HepG2 (cell line): ENCODE measurements at regions not wholly inside any gene's neighbourhood (a gene's known extent, or its start where the extent isn't known, plus 50 kb on each side); places are given as distances from the start of the nearest gene placed in this dataset.

ENCODE experiments used
- ATAC-seq: fragments of 200-7000 bp; cut with Tn5 transposase; 3 replicates; pipeline ENCODE4 v1.9.1; 2020; ENCODE audit warnings: mild to moderate bottlenecking, moderate library complexity
- BruUV-seq: library from RNA; stranded (reverse); fragments of 400-500 nt; replicated peaks from 2 replicates; lab custom pipeline; 2021; lab: Mats Ljungman, UMichigan
- CTCF ChIA-PET: fragments of 300-600 bp; formaldehyde crosslinking; extraction: SDS; loops from one replicate; lab custom pipeline; 2021; ENCODE audit warnings: low total read pairs, inconsistent platforms, low intra/inter-chr PET ratio; lab: Yijun Ruan, JAX
- POLR2A ChIA-PET: fragments of 350-600 bp; sonication (Branson Sonifier 250); formaldehyde crosslinking; loops from one replicate; lab custom pipeline; 2020; ENCODE audit warnings: antibody characterized with exemption, inconsistent platforms; lab: Yijun Ruan, JAX
- DNase-seq: peaks from one replicate; pipeline ENCODE4 v3.0.0-alpha.2; 2015; ENCODE audit warnings: low spot score
- FAIRE-seq: peaks from 3 replicates; lab custom pipeline; 2011; peaks lifted over from hg19 to GRCh38; lab: Jason Lieb, UNC
- H2AFZ ChIP-seq: one replicate; pipeline ENCODE4 v1.6.1; 2011; ENCODE audit warnings: low read length, inconsistent platforms
- H3K27ac ChIP-seq: fragments of 300-600 bp; 3 replicates; pipeline ENCODE4 v1.8.0; 2011; ENCODE audit warnings: mixed run types, mild to moderate bottlenecking, mixed read lengths, low read length, inconsistent platforms; ENCODE audit not compliant: insufficient read depth; ENCODE audit errors: extremely low read length
- H3K27me3 ChIP-seq, 2 experiments: fragments of 200-600 bp in 1 of 2; 2 replicates in 1 of 2; 3 replicates in 1 of 2; pipeline versions ENCODE4 v1.6.0 to v1.8.0; 2011; ENCODE audit warnings: low read length in 2 of 2, mild to moderate bottlenecking in 2 of 2, moderate library complexity in 2 of 2, inconsistent platforms in 1 of 2; ENCODE audit not compliant: insufficient read depth in 2 of 2, control insufficient read depth in 1 of 2
- H3K36me3 ChIP-seq, 2 experiments: fragments of 200-600 bp in 1 of 2; replicated peaks in 1 of 2; 2 replicates in 1 of 2; 3 replicates in 1 of 2; pipeline versions ENCODE4 v1.5.1 to v1.8.0; 2011; ENCODE audit warnings: low read length in 2 of 2, inconsistent platforms in 1 of 2; ENCODE audit not compliant: insufficient read depth in 2 of 2, control insufficient read depth in 1 of 2
- H3K4me1 ChIP-seq: 2 replicates; pipeline ENCODE4 v1.5.1; 2012; ENCODE audit warnings: low read length, inconsistent platforms; ENCODE audit not compliant: insufficient read depth
- H3K4me2 ChIP-seq: 2 replicates; pipeline ENCODE4 v1.6.0; 2011; ENCODE audit warnings: low read depth, low read length, inconsistent platforms
- H3K4me3 ChIP-seq, 3 experiments: fragments of 200-600 bp in 1 of 3; sonication (generic), shearing (Covaris generic) in 1 of 3; replicated peaks in 1 of 3; 2 replicates each; pipeline ENCODE4 v1.5.1; 2011 to 2016; ENCODE audit warnings: low read length in 3 of 3, inconsistent platforms in 2 of 3, low read depth in 2 of 3, mild to moderate bottlenecking in 2 of 3, control low read depth in 1 of 3, mixed read lengths in 1 of 3; ENCODE audit not compliant: insufficient read depth in 1 of 3
- H3K79me2 ChIP-seq: one replicate; pipeline ENCODE4 v1.6.1; 2011; ENCODE audit warnings: low read length, inconsistent platforms; ENCODE audit not compliant: insufficient read depth
- H3K9ac ChIP-seq: 2 replicates; pipeline ENCODE4 v1.6.0; 2011; ENCODE audit warnings: mild to moderate bottlenecking, low read depth, low read length, inconsistent platforms; ENCODE audit not compliant: insufficient read depth
- H3K9me3 ChIP-seq: 2 replicates; pipeline ENCODE4 v1.5.1; 2012; ENCODE audit warnings: mild to moderate bottlenecking, low read length
- H4K20me1 ChIP-seq: 2 replicates; pipeline ENCODE4 v1.6.0; 2011; ENCODE audit warnings: inconsistent platforms, mild to moderate bottlenecking, low read length, moderate library complexity; ENCODE audit not compliant: insufficient read depth
- ATF7-NPFF ChIP-seq: sonication (generic); formaldehyde crosslinking; IDR thresholded peaks from 2 replicates; pipeline ENCODE4 v1.8.1; 2023; ENCODE audit warnings: mild to moderate bottlenecking, low read depth, missing genetic modification reagents, moderate library complexity
- CCDC6 ChIP-seq: sonication (generic); formaldehyde crosslinking; IDR thresholded peaks from 2 replicates; pipeline ENCODE4 v1.8.1; 2022; ENCODE audit warnings: mild to moderate bottlenecking, missing genetic modification reagents, moderate library complexity
- JDP2 ChIP-seq: sonication (generic); formaldehyde crosslinking; IDR thresholded peaks from 2 replicates; pipeline ENCODE4 v1.8.1; 2022; ENCODE audit warnings: missing genetic modification reagents, borderline replicate concordance
- KMT2A ChIP-seq: sonication (generic); formaldehyde crosslinking; IDR thresholded peaks from 2 replicates; pipeline ENCODE4 v1.4.0; 2020; ENCODE audit warnings: missing genetic modification reagents
- PHF21A ChIP-seq: sonication (generic); formaldehyde crosslinking; IDR thresholded peaks from 2 replicates; pipeline ENCODE4 v1.5.0; 2020; ENCODE audit warnings: mild to moderate bottlenecking, missing genetic modification reagents
- RARG ChIP-seq: sonication (generic); formaldehyde crosslinking; IDR thresholded peaks from 2 replicates; pipeline ENCODE4 v1.4.0; 2020; ENCODE audit warnings: low read depth, mild to moderate bottlenecking, missing genetic modification reagents
- SOX13 ChIP-seq, 3 experiments: fragments of 450-650 bp in 1 of 3; sonication (generic) in 1 of 3; formaldehyde crosslinking in 1 of 3; IDR thresholded peaks in 2 of 3; conservative IDR thresholded peaks in 1 of 3; 2 replicates each; pipeline versions ENCODE4 v1.5.0 to v1.6.1; 2016 to 2020; ENCODE audit warnings: antibody characterized with exemption in 1 of 3, mild to moderate bottlenecking in 1 of 3, missing compliant biosample characterization in 1 of 3, missing genetic modification reagents in 1 of 3, moderate library complexity in 1 of 3
- TGIF2 ChIP-seq: IDR thresholded peaks from 2 replicates; pipeline ENCODE4 v1.6.1; 2016; ENCODE audit warnings: control low read depth, missing compliant biosample characterization
- ZFP37 ChIP-seq: sonication (generic); formaldehyde crosslinking; IDR thresholded peaks from 2 replicates; pipeline ENCODE4 v1.4.0; 2020; ENCODE audit warnings: missing genetic modification reagents, borderline replicate concordance
- ZNF354B ChIP-seq: sonication (generic); formaldehyde crosslinking; IDR thresholded peaks from 2 replicates; pipeline ENCODE4 v1.8.0; 2022; ENCODE audit warnings: mild to moderate bottlenecking, missing genetic modification reagents
- ZNF615 ChIP-seq: sonication (generic); formaldehyde crosslinking; IDR thresholded peaks from 2 replicates; pipeline ENCODE4 v1.5.0; 2020; ENCODE audit warnings: mild to moderate bottlenecking, missing genetic modification reagents, borderline replicate concordance
- WGBS: methylation state at CpG from one replicate; pipeline ENCODE4 v1.1.6; 2017; ENCODE audit warnings: low lambda C conversion rate; 5-methylcytosine and 5-hydroxymethylcytosine counted together
- in situ Hi-C: cut with HindIII; loops from 2 replicates; pipeline ENCODE4 v1.10.0; 2017; ENCODE audit warnings: low pct_unique_long_range_greater_than_20kb; ENCODE audit not compliant: extremely low pct_ligation_motif_present
- intact Hi-C: fragments of 100-400 bp; cut with micrococcal nuclease; formaldehyde crosslinking; loops from one replicate; pipeline ENCODE4 v1.10.0; 2022; ENCODE audit not compliant: unreplicated experiment
- TF ChIP-seq, protein P1 (sequence below): sonication (generic); formaldehyde crosslinking; IDR thresholded peaks from 2 replicates; pipeline ENCODE4 v1.5.0; 2020; ENCODE audit warnings: mild to moderate bottlenecking, missing genetic modification reagents

- ATAC-seq: no peak
- Histone ChIP-seq H3K9ac (no peak overlapping the region), H3K27me3 (no peaks in the 10 kb centered on the region), H3K27ac (no peak overlapping the region), H3K4me1 (no peaks in the 10 kb centered on the region), H3K9me3 (no peaks in the 10 kb centered on the region), H4K20me1 (no peaks in the 10 kb centered on the region), H3K4me2 (no peak overlapping the region), H3K4me3 (no peak overlapping the region), H2AFZ (no peak overlapping the region), H3K36me3 (no peaks in the 10 kb centered on the region), H3K79me2 (no peaks in the 10 kb centered on the region)
- no TSS peak for BruUV-seq
- no peak for DNase-seq
- ChIA-PET POLR2A (no interaction called here), CTCF (no interaction called here)
- FAIRE-seq: no peak
- intact Hi-C loops: no loop called here
- WGBS: 12% methylated on average over 6 of the region's 6 CpGs
- TF ChIP-seq TGIF2 (CRISPR knock-in tag) (no peak), CCDC6 (no peak), SOX13 (IDR thresholded peaks at IDR 0.05) (no peak), SOX13 (CRISPR knock-in tag; conservative IDR thresholded peaks at IDR 0.05 in 1 of 2, IDR thresholded peaks at IDR 0.05 in 1 of 2) (no peak), ZNF354B (CRISPR knock-in tag) (no peak), ZNF615 (CRISPR knock-in tag) (no peak), PHF21A (no peak), ATF7-NPFF (CRISPR knock-in tag) (no peak), JDP2 (CRISPR knock-in tag) (no peak), ZFP37 (CRISPR knock-in tag) (no peak), KMT2A (CRISPR knock-in tag) (no peak), RARG (CRISPR knock-in tag) (no peak)
- TF ChIP-seq, protein P1, sequence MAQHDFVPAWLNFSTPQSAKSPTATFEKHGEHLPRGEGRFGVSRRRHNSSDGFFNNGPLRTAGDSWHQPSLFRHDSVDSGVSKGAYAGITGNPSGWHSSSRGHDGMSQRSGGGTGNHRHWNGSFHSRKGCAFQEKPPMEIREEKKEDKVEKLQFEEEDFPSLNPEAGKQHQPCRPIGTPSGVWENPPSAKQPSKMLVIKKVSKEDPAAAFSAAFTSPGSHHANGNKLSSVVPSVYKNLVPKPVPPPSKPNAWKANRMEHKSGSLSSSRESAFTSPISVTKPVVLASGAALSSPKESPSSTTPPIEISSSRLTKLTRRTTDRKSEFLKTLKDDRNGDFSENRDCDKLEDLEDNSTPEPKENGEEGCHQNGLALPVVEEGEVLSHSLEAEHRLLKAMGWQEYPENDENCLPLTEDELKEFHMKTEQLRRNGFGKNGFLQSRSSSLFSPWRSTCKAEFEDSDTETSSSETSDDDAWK: no peak
- in situ Hi-C loops: no loop called here
Observed at GRCh38 chr2:145036421-145037011, 516.6 kb upstream of the ZEB2 start.
